MCF 10A (cell line): ENCODE measurements at regions not wholly inside any gene's neighbourhood (a gene's known extent, or its start where the extent isn't known, plus 50 kb on each side); places are given as distances from the start of the nearest gene placed in this dataset.

Experiments used
- BruUV-seq: library from RNA; stranded (reverse); fragments of 400-500 nt; replicated peaks from 2 replicates; lab custom pipeline; 2021; lab: Mats Ljungman, UMichigan
- CTCF ChIA-PET: fragments of 300-600 bp; sonication (Branson Sonifier 250); formaldehyde crosslinking; extraction: SDS; loops from one replicate; lab custom pipeline; 2021; ENCODE audit warnings: antibody characterized with exemption, inconsistent platforms; lab: Yijun Ruan, JAX
- POLR2A ChIA-PET: fragments of 300-600, 350-650 bp; sonication (Branson Sonifier 250); formaldehyde crosslinking; extraction: SDS; loops from one replicate; lab custom pipeline; 2020; ENCODE audit warnings: antibody characterized with exemption, inconsistent platforms; lab: Yijun Ruan, JAX
- DNase-seq: peaks from one replicate; pipeline ENCODE4 v3.0.0-alpha.2; 2018; ENCODE audit not compliant: unreplicated experiment
- H3K27ac Mint-ChIP-seq: one replicate; pipeline ENCODE4 v1.8.0; 2022; ENCODE audit warnings: mild to moderate bottlenecking, low read depth, mixed read lengths; ENCODE audit not compliant: unreplicated experiment
- H3K27me3 Mint-ChIP-seq: one replicate; pipeline ENCODE4 v1.8.0; 2022; ENCODE audit warnings: mixed read lengths; ENCODE audit not compliant: insufficient read depth, unreplicated experiment
- H3K36me3 Mint-ChIP-seq: one replicate; pipeline ENCODE4 v1.8.0; 2022; ENCODE audit warnings: mild to moderate bottlenecking, moderate library complexity, mixed read lengths; ENCODE audit not compliant: insufficient read depth, unreplicated experiment
- H3K4me1 Mint-ChIP-seq: one replicate; pipeline ENCODE4 v1.8.0; 2022; ENCODE audit warnings: mixed read lengths; ENCODE audit not compliant: insufficient read depth, unreplicated experiment
- H3K4me3 Mint-ChIP-seq: one replicate; pipeline ENCODE4 v1.8.0; 2022; ENCODE audit warnings: mild to moderate bottlenecking, moderate library complexity, mixed read lengths; ENCODE audit not compliant: unreplicated experiment
- H3K9me3 Mint-ChIP-seq: one replicate; pipeline ENCODE4 v1.8.0; 2022; ENCODE audit warnings: mixed read lengths; ENCODE audit not compliant: unreplicated experiment
- CTCF ChIP-seq: fragments of 200-600 bp; IDR thresholded peaks from one replicate; pipeline ENCODE4 v1.8.0; 2022; ENCODE audit warnings: antibody characterized with exemption, mild to moderate bottlenecking; ENCODE audit not compliant: unreplicated experiment
- intact Hi-C: fragments of 100-400 bp; cut with micrococcal nuclease; formaldehyde crosslinking; loops from 2 replicates; pipeline ENCODE4 v1.14.1; 2022

- CTCF ChIA-PET, result no interaction called here
- intact Hi-C loops, result no loop called here
- Mint-ChIP-seq H3K36me3 (no peaks in the 10 kb centered on the region), H3K27ac (no peak overlapping the region), H3K4me3 (no peak overlapping the region), H3K4me1 (peaks cover 19% of the 10 kb centered on the region), H3K9me3 (no peaks in the 10 kb centered on the region), H3K27me3 (no peaks in the 10 kb centered on the region)
- TF ChIP-seq CTCF, result no peak
- no peak for DNase-seq
- no TSS peak for BruUV-seq
- POLR2A ChIA-PET, result interaction anchor here (0.7 kb wide), 1 partner anchor 614 kb away, joined by 3 read pairs; no protein-coding TSS in a partner anchor
These were observed 182.1 kb downstream of the EVX1 start for GRCh38 chr7:27424749-27425148.

- POLR2A ChIA-PET, result interaction anchor here (0.6 kb wide), 1 partner anchor 107 kb away, joined by 3 read pairs; no protein-coding TSS in a partner anchor
- no peak overlapping the region for H3K4me3 Mint-ChIP-seq
- intact Hi-C loops, result no loop called here
- no peak for TF ChIP-seq CTCF
- peaks cover 13% of the 10 kb centered on the region for H3K4me1 Mint-ChIP-seq
- no peak overlapping the region for H3K27ac Mint-ChIP-seq
- CTCF ChIA-PET, result no interaction called here
- H3K9me3 Mint-ChIP-seq, result no peaks in the 10 kb centered on the region
- DNase-seq, result no peak
- no TSS peak for BruUV-seq
- H3K36me3 Mint-ChIP-seq, result no peaks in the 10 kb centered on the region
- no peaks in the 10 kb centered on the region for H3K27me3 Mint-ChIP-seq
These were observed 184.8 kb downstream of the EVX1 start for GRCh38 chr7:27427416-27427815.

- Mint-ChIP-seq H3K4me1 (no peaks in the 10 kb centered on the region), H3K27ac (no peak overlapping the region), H3K36me3 (no peaks in the 10 kb centered on the region), H3K9me3 (no peaks in the 10 kb centered on the region), H3K27me3 (no peaks in the 10 kb centered on the region), H3K4me3 (no peak overlapping the region)
- BruUV-seq, result no TSS peak
- no peak for TF ChIP-seq CTCF
- intact Hi-C loops, result no loop called here
- ChIA-PET POLR2A (interaction anchor here (1.9 kb wide), 1 partner anchor 7 kb away, joined by 4 read pairs; no protein-coding TSS in a partner anchor), CTCF (interaction anchor here (0.6 kb wide), 1 partner anchor 15 kb away, joined by 5 read pairs; no protein-coding TSS in a partner anchor)
- DNase-seq, result no peak
These were observed 187.5 kb downstream of the EVX1 start for GRCh38 chr7:27430105-27430504.

- BruUV-seq, result no TSS peak
- DNase-seq, result no peak
- Mint-ChIP-seq H3K27ac (no peak overlapping the region), H3K4me3 (no peak overlapping the region), H3K36me3 (no peaks in the 10 kb centered on the region), H3K27me3 (no peaks in the 10 kb centered on the region), H3K4me1 (no peaks in the 10 kb centered on the region), H3K9me3 (no peaks in the 10 kb centered on the region)
- intact Hi-C loops, result no loop called here
- ChIA-PET POLR2A (no interaction called here), CTCF (no interaction called here)
- TF ChIP-seq CTCF, result no peak
These were observed 188.9 kb downstream of the EVX1 start for GRCh38 chr7:27431465-27431864.
